KMS-11 (cell line): ENCODE measurements at regions not wholly inside any gene's neighbourhood (a gene's known extent, or its start where the extent isn't known, plus 50 kb on each side); places are given as distances from the start of the nearest gene placed in this dataset.

ENCODE experiments used
- H2AFZ ChIP-seq: fragments of 200-600 bp; sonication (generic); 2 replicates; pipeline ENCODE4 v1.6.1; 2016; ENCODE audit warnings: antibody characterized with exemption, mixed run types, low read depth
- H3K27ac ChIP-seq: fragments of 200-600 bp; sonication (generic); 2 replicates; pipeline ENCODE4 v1.6.1; 2016; ENCODE audit warnings: mild to moderate bottlenecking, mixed run types
- H3K27me3 ChIP-seq: fragments of 200-600 bp; sonication (generic); 2 replicates; pipeline ENCODE4 v1.6.1; 2017; ENCODE audit warnings: mild to moderate bottlenecking, low read depth, mixed run types, moderate library complexity; ENCODE audit not compliant: insufficient read depth
- H3K36me3 ChIP-seq: fragments of 200-600 bp; sonication (generic); 2 replicates; pipeline ENCODE4 v1.6.1; 2017; ENCODE audit warnings: mild to moderate bottlenecking, mixed run types; ENCODE audit not compliant: insufficient read depth
- H3K4me1 ChIP-seq: fragments of 200-600 bp; sonication (generic); 2 replicates; pipeline ENCODE4 v1.6.1; 2016; ENCODE audit warnings: mild to moderate bottlenecking, low read depth, mixed run types; ENCODE audit not compliant: poor library complexity, severe bottlenecking
- H3K4me2 ChIP-seq: fragments of 200-600 bp; sonication (generic); 2 replicates; pipeline ENCODE4 v1.7.0; 2016; ENCODE audit warnings: mild to moderate bottlenecking, mixed run types
- H3K4me3 ChIP-seq: fragments of 200-600 bp; sonication (generic); IDR thresholded peaks from 2 replicates; pipeline ENCODE4 v1.6.1; 2017; ENCODE audit warnings: low read depth, low read length, mixed read lengths; ENCODE audit not compliant: insufficient read depth
- H3K79me2 ChIP-seq: fragments of 200-600 bp; sonication (generic); 2 replicates; pipeline ENCODE4 v1.6.1; 2016; ENCODE audit warnings: low read depth, mixed run types; ENCODE audit not compliant: insufficient read depth
- H3K9ac ChIP-seq: fragments of 200-600 bp; sonication (generic); 2 replicates; pipeline ENCODE4 v1.6.1; 2016; ENCODE audit warnings: mild to moderate bottlenecking, mixed run types
- H4K20me1 ChIP-seq: fragments of 200-600 bp; sonication (generic); 2 replicates; pipeline ENCODE4 v1.6.1; 2016; ENCODE audit warnings: mild to moderate bottlenecking, mixed run types; ENCODE audit not compliant: insufficient read depth
- TF ChIP-seq, protein P1 (sequence below): fragments of 200-600 bp; sonication (generic); conservative IDR thresholded peaks from 2 replicates; pipeline ENCODE4 v1.6.1; 2017; ENCODE audit warnings: low read depth, mild to moderate bottlenecking, antibody characterized with exemption, low read length, moderate library complexity, mixed read lengths

GRCh38 chr10:118537623-118538022, 57.8 kb downstream of the PRLHR start:
- Histone ChIP-seq H3K4me3 (no peak overlapping the region), H3K4me1 (no peaks in the 10 kb centered on the region), H3K27me3 (no peaks in the 10 kb centered on the region), H3K9ac (no peak overlapping the region), H2AFZ (no peak overlapping the region), H3K79me2 (no peaks in the 10 kb centered on the region), H4K20me1 (no peaks in the 10 kb centered on the region), H3K4me2 (no peak overlapping the region), H3K27ac (no peak overlapping the region), H3K36me3 (no peaks in the 10 kb centered on the region)
- TF ChIP-seq, protein P1, sequence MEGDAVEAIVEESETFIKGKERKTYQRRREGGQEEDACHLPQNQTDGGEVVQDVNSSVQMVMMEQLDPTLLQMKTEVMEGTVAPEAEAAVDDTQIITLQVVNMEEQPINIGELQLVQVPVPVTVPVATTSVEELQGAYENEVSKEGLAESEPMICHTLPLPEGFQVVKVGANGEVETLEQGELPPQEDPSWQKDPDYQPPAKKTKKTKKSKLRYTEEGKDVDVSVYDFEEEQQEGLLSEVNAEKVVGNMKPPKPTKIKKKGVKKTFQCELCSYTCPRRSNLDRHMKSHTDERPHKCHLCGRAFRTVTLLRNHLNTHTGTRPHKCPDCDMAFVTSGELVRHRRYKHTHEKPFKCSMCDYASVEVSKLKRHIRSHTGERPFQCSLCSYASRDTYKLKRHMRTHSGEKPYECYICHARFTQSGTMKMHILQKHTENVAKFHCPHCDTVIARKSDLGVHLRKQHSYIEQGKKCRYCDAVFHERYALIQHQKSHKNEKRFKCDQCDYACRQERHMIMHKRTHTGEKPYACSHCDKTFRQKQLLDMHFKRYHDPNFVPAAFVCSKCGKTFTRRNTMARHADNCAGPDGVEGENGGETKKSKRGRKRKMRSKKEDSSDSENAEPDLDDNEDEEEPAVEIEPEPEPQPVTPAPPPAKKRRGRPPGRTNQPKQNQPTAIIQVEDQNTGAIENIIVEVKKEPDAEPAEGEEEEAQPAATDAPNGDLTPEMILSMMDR, result no peak

DNA sequence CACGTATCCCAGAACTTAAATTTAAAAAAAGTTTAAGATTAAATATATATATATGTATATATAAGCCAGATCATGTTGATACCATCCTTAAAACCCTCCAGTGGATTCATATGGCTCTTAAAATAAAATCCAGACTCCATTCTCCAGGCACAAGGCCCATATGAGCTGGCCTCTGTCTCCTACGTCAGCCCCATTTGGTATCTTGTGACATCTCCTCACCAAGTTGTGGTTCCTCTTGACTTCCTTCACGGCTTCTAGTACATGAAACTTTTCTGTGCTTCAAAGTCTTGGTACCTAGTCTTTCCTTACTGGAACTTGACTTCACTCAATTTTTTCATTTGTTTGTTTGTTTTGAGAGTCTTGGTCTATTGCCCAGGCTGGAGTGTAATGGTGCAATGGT, 61.3 kb downstream of the PRLHR start:
- TF ChIP-seq, protein P1, result no peak
- no peak overlapping the region for H3K27ac ChIP-seq
- no peaks in the 10 kb centered on the region for H3K36me3 ChIP-seq
- H3K27me3 ChIP-seq, result no peaks in the 10 kb centered on the region
- no peaks in the 10 kb centered on the region for H4K20me1 ChIP-seq
- no peak overlapping the region for H3K9ac ChIP-seq
- H3K79me2 ChIP-seq, result no peaks in the 10 kb centered on the region
- H3K4me2 ChIP-seq, result no peak overlapping the region
- H3K4me3 ChIP-seq, result no peak overlapping the region
- H2AFZ ChIP-seq, result no peak overlapping the region
- H3K4me1 ChIP-seq, result no peaks in the 10 kb centered on the region

- Histone ChIP-seq H3K36me3 (no peaks in the 10 kb centered on the region), H3K4me3 (no peak overlapping the region), H4K20me1 (no peaks in the 10 kb centered on the region), H3K79me2 (no peaks in the 10 kb centered on the region), H3K4me1 (no peaks in the 10 kb centered on the region), H3K9ac (no peak overlapping the region), H3K27ac (no peak overlapping the region), H3K27me3 (no peaks in the 10 kb centered on the region), H2AFZ (no peak overlapping the region), H3K4me2 (no peak overlapping the region)
- TF ChIP-seq, protein P1, result no peak
Measured at GRCh38 chr10:118531105-118531852, 64.2 kb downstream of the PRLHR start.

DNA sequence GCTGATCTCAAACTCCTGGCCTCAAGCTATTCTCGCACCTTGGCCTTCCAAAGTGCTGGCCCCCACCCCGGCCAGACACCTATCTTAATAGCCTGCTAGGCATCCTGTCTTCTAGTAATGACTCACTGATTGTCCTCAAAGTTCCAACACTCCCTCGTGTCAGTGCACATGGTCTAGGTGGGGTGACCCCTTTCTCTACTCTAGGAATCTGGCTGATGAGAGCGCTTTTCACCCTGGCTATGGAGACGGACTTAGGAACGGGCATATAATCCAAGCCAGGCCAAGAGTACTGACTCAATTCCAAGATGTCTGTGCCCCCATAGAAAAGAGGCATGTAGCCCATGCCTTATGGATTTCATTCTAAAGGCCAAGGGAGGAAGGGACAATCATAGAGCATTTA, 67.0 kb downstream of the PRLHR start:
- Histone ChIP-seq H4K20me1 (no peaks in the 10 kb centered on the region), H3K4me2 (no peak overlapping the region), H3K27me3 (no peaks in the 10 kb centered on the region), H3K9ac (no peak overlapping the region), H3K4me1 (no peaks in the 10 kb centered on the region), H3K4me3 (no peak overlapping the region), H2AFZ (no peak overlapping the region), H3K36me3 (no peaks in the 10 kb centered on the region), H3K79me2 (no peaks in the 10 kb centered on the region), H3K27ac (no peak overlapping the region)
- TF ChIP-seq, protein P1, result no peak
